ENCODE measurements at regions not wholly inside any gene's neighbourhood (a gene's known extent, or its start where the extent isn't known, plus 50 kb on each side); places are given as distances from the start of the nearest gene placed in this dataset.

DNA sequence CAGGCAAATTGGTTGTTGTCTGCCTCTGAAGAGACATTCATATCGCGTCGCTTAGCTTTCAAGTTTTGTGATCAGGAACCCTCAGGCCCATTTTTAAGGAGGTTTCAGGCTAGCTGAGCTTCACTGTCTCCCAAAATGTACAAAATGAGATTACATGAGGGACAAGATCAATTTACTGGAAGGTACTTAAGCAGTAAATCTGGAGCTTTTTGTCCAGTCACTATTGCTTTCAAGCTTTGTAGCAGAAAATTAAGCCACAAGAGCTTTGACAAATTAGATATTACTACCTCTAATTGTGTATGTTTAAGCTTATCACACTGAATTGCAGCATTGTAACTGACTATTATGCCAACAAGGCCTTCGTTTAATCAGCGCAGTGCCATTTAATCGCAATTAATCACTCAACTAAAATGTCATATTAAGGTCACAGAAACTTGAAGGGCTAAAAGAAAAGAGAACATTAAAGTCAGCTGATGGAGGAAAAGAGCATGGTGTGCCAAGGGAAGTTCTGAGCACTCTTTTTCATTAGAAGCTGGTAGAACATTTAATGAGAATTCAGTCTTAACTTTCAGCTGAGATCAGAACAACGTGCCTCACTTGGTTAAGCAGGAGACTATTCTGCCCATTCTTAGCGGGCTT, 353.0 kb downstream of the FBXO8 start:
- TF ChIP-seq CTCF (IDR thresholded peaks at IDR 0.05), result no peak
- TF ChIP-seq POLR2A (IDR thresholded peaks at IDR 0.05), result no peak
